ENCODE measurements at regions not wholly inside any gene's neighbourhood (a gene's known extent, or its start where the extent isn't known, plus 50 kb on each side); places are given as distances from the start of the nearest gene placed in this dataset.

DNA sequence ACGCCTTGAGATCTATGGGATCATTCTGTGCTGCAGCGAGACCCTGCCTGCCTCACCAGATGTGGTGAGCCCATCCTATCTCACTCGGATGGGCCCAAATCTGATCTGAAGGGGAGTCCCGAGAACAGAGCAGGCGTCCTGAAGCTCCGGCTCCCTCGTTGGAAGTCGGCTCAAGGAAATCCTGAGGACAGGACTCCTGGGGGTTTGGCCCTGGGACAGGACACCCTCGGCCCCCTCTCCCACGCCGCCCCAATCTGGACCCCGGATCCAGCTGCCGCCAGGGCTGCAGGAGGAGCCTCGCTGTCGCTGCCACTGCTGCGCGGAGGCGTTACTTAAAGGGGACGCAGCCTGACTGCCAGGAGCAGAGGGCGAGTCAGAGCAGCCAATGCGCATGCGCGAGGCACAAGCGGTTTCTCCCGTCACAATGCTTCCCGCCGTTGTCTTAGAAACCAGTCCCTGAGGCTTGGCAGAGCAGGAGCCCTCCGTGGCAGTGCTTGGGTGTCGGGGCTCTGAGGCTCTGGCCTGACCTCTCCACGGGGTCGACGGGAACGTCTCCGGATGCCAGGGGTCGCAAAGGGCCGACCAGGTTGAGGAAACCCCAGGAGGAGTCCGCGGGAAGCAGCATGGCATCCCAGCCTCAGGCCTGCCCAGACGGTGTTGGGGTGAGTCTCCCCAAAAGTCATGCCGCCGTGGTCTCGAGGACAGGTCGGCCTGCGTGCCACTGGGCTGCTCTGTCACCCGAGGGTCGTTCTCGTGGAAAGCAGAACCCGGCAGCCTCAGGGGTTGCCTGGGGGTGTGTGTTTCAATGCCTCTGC lies 1567.8 kb upstream of the DEFB115 start (continued):
- TF ChIP-seq, protein P1, sequence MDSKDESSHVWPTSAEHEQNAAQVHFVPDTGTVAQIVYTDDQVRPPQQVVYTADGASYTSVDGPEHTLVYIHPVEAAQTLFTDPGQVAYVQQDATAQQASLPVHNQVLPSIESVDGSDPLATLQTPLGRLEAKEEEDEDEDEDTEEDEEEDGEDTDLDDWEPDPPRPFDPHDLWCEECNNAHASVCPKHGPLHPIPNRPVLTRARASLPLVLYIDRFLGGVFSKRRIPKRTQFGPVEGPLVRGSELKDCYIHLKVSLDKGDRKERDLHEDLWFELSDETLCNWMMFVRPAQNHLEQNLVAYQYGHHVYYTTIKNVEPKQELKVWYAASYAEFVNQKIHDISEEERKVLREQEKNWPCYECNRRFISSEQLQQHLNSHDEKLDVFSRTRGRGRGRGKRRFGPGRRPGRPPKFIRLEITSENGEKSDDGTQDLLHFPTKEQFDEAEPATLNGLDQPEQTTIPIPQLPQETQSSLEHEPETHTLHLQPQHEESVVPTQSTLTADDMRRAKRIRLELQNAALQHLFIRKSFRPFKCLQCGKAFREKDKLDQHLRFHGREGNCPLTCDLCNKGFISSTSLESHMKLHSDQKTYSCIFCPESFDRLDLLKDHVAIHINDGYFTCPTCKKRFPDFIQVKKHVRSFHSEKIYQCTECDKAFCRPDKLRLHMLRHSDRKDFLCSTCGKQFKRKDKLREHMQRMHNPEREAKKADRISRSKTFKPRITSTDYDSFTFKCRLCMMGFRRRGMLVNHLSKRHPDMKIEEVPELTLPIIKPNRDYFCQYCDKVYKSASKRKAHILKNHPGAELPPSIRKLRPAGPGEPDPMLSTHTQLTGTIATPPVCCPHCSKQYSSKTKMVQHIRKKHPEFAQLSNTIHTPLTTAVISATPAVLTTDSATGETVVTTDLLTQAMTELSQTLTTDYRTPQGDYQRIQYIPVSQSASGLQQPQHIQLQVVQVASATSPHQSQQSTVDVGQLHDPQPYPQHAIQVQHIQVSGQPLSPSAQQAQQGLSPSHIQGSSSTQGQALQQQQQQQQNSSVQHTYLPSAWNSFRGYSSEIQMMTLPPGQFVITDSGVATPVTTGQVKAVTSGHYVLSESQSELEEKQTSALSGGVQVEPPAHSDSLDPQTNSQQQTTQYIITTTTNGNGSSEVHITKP (IDR thresholded peaks at IDR 0.05; ENCODE audit: partially characterized antibody) = peak; percentile 73
- TF ChIP-seq, protein P2, sequence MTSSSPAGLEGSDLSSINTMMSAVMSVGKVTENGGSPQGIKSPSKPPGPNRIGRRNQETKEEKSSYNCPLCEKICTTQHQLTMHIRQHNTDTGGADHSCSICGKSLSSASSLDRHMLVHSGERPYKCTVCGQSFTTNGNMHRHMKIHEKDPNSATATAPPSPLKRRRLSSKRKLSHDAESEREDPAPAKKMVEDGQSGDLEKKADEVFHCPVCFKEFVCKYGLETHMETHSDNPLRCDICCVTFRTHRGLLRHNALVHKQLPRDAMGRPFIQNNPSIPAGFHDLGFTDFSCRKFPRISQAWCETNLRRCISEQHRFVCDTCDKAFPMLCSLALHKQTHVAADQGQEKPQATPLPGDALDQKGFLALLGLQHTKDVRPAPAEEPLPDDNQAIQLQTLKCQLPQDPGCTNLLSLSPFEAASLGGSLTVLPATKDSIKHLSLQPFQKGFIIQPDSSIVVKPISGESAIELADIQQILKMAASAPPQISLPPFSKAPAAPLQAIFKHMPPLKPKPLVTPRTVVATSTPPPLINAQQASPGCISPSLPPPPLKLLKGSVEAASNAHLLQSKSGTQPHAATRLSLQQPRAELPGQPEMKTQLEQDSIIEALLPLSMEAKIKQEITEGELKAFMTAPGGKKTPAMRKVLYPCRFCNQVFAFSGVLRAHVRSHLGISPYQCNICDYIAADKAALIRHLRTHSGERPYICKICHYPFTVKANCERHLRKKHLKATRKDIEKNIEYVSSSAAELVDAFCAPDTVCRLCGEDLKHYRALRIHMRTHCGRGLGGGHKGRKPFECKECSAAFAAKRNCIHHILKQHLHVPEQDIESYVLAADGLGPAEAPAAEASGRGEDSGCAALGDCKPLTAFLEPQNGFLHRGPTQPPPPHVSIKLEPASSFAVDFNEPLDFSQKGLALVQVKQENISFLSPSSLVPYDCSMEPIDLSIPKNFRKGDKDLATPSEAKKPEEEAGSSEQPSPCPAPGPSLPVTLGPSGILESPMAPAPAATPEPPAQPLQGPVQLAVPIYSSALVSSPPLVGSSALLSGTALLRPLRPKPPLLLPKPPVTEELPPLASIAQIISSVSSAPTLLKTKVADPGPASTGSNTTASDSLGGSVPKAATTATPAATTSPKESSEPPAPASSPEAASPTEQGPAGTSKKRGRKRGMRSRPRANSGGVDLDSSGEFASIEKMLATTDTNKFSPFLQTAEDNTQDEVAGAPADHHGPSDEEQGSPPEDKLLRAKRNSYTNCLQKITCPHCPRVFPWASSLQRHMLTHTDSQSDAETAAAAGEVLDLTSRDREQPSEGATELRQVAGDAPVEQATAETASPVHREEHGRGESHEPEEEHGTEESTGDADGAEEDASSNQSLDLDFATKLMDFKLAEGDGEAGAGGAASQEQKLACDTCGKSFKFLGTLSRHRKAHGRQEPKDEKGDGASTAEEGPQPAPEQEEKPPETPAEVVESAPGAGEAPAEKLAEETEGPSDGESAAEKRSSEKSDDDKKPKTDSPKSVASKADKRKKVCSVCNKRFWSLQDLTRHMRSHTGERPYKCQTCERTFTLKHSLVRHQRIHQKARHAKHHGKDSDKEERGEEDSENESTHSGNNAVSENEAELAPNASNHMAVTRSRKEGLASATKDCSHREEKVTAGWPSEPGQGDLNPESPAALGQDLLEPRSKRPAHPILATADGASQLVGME (CRISPR knock-in tag; IDR thresholded peaks at IDR 0.05) = no peak
- TF ChIP-seq MYNN (IDR thresholded peaks at IDR 0.05) (no peak), MYNN (CRISPR knock-in tag; IDR thresholded peaks at IDR 0.05) (no peak), LARP7 (IDR thresholded peaks at IDR 0.05) (no peak), RFX1 (IDR thresholded peaks at IDR 0.05) (peak; percentile 61)
